ENCODE measurements at regions not wholly inside any gene's neighbourhood (a gene's known extent, or its start where the extent isn't known, plus 50 kb on each side); places are given as distances from the start of the nearest gene placed in this dataset.

- no peak for TF ChIP-seq SUZ12 (IDR thresholded peaks at IDR 0.05; ENCODE audit: extremely low read depth, insufficient read depth, insufficient read length)
- no peak for TF ChIP-seq YY1 (IDR thresholded peaks at IDR 0.05; ENCODE audit: insufficient read depth, insufficient read length)
Measured at GRCh38 chr1:74976491-74976890, 157.7 kb upstream of the LHX8 start.
